ENCODE measurements at regions not wholly inside any gene's neighbourhood (a gene's known extent, or its start where the extent isn't known, plus 50 kb on each side); places are given as distances from the start of the nearest gene placed in this dataset.

GRCh38 chr6:139943391-139943790 lies 568.9 kb upstream of the CITED2 start:
- TF ChIP-seq CTCF (IDR thresholded peaks at IDR 0.05) (no peak), POLR2A (IDR thresholded peaks at IDR 0.05) (no peak)

Measured in heart left ventricle (tissue), 13 donors.